ENCODE measurements at regions not wholly inside any gene's neighbourhood (a gene's known extent, or its start where the extent isn't known, plus 50 kb on each side); places are given as distances from the start of the nearest gene placed in this dataset.
"Not testable (repeated sequence)": the region's sequence is repeated elsewhere in the genome, so short reads cannot be mapped to it uniquely, and the experiment has no call there.

DNA sequence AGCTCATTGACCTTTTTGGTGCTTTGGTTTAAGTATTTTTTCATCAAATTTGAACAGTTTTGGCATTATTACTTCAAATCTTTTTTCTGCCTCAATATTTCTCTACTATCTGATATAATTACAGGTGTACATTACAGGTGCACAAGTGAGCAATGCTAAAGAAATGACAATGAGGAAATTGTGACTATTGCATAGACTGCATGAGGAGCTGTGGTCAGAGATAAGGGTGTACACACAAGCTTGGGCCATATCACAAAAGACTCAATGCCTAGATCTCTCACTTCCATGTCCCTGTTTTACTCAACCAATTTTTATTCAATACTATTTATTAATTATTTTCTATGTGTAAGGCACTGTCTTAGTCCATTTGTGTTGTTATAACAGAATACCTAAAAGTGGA lies 251.0 kb upstream of the UBASH3B start:
- DNase-seq (ENCODE audit: low read depth in 1 of 2, low spot score in 1 of 2), result no peak

DNA sequence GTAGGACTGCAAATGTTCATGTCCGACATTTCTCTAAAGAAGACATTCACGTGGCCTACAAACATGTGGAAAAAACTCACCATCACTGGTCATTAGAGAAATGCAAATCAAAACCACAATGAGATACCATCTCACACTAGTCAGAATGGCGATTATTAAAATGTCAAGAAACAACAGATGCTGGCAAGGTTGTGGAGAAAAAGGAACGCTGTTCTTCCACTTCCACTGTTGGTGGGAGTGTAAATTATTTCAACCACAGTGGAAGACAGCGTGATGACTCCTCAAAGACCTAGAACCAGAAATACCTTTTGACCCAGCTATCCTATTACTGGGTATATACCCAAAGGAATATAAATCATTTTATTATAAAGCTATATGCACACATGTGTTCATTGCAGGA lies 253.9 kb upstream of the UBASH3B start:
- DNase-seq (ENCODE audit: low read depth in 1 of 2, low spot score in 1 of 2), result not testable (repeated sequence)

DNA sequence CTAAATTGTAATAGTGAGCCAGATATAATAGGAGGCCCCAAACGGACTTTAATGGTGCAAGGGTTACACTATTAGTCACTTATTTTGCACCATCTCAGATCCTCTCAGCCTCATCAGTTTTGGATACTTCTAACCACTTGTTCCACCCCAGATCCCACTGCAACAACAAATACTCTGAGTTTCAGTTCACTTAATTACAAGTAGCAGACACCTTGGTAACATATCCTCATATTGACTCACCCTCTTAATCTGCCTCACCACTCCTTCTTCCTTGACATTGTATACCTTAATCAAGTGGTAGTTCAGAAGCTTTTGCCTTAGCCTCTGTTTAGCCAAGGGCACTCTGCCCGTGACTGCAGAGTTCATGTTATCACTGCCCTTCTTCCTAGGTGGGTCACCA lies 256.1 kb upstream of the UBASH3B start:
- DNase-seq (ENCODE audit: low read depth in 1 of 2, low spot score in 1 of 2), result no peak

DNA sequence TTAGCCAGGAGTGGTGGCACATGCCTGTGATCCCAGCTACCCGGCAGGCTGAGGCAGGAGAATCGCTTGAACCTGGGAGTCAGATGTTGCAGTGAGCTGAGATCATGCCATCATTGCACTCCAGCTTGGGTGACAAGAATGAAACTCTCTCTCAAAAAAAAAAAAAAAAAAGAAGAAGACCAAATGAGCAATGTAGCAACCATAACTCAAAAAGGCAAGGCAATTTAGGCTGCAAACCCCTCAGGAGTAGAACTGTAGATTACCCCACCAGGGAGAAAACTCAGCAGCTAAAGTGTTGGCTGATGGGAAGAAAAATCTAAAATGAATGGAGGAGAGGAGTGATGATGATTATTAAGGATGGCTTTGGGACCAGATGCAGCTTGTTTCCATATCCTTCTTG lies 256.7 kb upstream of the UBASH3B start:
- no peak for DNase-seq (ENCODE audit: low read depth in 1 of 2, low spot score in 1 of 2)

DNA sequence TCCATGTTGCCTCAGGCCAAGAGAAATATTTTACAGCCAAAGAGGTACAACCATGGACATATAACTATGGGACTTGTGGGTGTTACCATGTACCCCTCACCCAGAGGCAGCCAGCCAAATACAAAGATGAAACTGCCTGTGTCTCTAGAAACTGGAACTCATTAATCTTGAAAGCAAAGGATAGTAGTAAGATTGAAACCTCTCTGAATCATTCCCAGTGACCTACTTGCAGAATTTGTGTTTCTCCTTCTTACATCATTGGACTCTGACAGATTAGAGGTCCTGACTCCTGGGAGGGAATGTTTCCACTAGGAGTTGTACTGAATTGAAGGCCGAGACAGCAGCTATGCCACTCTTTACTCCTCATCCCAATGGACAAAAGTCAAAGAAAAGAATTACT lies 257.4 kb upstream of the UBASH3B start:
- no peak for DNase-seq (ENCODE audit: low read depth in 1 of 2, low spot score in 1 of 2)

DNA sequence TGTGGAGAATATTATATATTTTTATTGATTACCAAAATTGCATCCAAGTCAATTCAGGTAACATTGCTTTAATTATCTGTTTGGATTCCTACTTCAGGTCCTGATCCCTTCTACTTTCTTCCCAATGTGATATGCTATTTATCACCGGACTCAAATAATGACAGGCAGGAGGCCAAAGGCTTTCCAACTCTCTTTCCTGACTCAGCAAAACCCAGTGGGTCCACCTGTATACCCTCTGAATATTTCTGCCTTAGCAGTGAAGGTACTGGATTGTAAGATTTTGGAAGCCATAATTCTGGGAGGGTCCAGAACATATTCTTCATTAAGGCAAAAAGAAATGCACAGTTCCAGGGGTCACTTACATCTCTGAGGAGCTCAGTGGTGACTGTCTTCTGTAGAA lies 260.2 kb upstream of the UBASH3B start:
- no peak for DNase-seq (ENCODE audit: low read depth in 1 of 2, low spot score in 1 of 2)

DNA sequence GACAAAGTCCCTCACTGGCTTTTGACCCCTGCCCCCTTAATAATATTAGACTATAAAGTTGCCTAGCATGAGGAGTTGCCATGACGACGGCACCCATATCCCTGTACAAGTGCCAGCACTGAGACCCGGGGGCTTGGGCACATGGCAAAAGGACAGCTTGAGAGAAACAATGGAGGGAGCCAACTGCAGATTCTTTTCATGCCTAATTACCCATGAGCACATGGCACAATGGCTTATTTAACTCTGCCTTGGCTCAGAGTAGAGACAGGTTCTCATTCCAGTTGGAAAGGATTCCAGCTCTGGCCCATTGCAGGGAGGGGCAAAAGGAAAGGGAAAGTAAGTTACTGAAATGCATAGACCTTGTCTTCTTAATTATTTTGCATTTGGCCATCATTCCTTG lies 261.2 kb upstream of the UBASH3B start:
- no peak for DNase-seq (ENCODE audit: low read depth in 1 of 2, low spot score in 1 of 2)

DNA sequence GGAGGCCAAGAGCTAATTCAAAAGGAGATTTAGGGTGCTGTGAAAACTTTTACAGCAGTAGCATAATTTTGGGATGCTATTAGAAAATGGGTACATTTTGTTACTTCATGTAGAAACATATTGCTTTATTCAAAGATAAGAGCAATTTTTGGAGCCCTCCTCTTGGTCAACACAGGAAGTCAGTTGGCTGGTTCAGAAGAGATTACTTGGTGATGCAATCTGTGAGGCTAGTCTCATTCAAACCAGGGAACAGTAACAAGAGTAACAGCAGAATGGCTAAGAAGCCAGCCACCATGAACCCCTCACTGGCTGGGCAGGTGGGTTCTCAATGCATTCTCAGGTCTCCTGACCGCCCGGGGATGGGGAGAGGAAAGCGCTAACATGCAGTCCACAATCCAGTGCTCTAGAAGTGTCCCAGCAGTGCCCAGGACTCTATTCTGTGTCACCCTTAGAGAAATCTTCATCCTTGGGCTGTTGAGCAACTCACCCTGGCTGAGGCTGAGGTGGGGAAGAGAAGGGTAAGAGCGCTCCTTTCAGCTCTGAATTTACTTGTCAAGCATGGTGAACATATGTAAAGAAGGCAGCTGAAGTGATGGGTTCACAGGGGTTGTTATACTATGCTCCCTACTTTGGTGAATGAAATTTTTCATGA lies 262.2 kb upstream of the UBASH3B start:
- DNase-seq (ENCODE audit: low read depth in 1 of 2, low spot score in 1 of 2), result no peak

DNA sequence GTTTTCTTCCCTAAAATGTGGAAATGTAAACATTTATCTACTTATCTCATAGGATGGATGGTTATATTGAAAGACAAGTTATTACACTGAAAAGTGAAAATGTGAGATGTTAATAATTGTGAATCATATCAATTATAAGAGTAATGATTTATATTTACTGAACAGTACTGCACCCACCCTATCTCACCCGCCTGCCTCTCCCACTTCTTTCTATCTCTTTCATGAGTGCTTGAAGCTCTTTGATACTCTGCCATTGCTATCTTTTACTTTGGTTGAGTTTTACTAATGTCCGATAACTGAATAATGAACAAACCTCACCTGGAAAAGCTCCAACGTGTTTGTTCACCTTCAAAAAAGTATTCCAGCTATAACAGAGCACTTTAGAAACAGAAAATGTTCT lies 263.0 kb upstream of the UBASH3B start:
- no peak for DNase-seq (ENCODE audit: low read depth in 1 of 2, low spot score in 1 of 2)

DNA sequence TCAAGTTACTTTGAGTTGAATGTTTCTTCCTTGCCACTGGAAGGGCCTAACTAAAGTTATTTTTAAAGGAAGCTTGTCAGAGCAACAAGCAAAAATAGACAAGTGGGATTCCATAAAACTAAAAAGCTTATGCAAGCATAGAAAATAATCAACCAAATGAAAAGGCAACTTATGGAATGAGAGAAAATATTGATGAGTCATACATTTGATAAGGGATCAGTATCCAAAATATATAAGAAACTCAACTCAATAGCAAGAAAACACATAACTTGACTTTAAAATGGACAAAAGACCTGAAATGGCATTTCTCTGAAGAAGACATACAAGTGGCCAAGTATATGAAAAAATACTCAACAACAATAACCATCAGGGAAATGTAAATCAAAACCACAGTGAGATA lies 264.5 kb upstream of the UBASH3B start:
- DNase-seq (ENCODE audit: low read depth in 1 of 2, low spot score in 1 of 2), result no peak

DNA sequence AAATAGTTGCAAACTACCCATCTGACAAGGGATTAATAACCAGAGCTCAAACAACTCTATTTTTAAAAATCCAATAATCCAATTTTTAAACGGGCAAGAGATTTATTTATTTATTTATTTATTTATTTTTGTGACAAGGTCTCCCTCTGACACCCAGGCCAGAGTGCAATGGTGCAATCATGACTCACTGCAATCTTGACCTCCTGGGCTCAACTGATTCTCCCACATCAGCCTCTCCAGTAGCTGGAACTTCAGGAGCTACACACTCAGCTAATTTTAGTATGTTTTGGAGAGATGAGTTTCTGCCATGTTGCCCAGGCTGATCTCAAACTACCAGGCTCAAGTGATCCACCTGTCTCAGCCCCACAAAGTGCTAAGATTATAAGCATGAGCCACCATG lies 267.2 kb upstream of the BLID start:
- no peak for DNase-seq (ENCODE audit: low read depth in 1 of 2, low spot score in 1 of 2)

DNA sequence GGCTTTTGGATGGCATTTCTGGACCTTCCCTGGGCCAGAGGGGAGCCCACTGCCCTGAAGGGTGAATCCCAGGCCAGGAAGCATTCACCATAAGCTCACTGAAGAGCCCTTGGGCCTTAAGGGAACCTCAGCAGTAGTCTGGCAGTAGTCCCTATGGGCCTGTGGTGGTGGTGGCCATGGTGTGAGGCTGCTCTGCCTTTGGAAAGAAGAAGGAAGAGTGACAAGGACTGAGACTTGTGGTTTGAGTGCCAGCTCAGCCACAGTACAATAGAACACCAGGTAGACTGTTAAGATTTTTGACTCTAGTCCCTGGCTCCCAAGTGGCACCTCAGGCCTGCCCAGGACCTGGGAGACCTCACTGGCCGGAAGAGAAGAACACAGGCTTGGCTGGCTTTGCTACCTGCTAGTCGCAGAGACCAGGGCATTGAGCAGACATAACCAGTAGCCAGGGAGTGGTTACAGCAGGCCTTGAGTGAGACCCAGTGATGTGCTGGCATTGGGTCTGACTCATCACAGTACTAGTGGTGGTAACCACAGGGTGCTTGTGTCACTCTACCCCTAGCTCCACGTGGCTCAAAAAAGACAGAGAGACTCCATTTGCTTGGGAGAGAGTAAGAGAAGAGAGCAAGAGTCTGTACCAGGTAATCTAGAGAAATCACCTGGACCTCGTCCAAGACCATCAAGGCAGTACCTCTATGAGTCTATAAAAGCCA lies 259.8 kb upstream of the BLID start:
- DNase-seq (ENCODE audit: low read depth in 1 of 2, low spot score in 1 of 2), result no peak

DNA sequence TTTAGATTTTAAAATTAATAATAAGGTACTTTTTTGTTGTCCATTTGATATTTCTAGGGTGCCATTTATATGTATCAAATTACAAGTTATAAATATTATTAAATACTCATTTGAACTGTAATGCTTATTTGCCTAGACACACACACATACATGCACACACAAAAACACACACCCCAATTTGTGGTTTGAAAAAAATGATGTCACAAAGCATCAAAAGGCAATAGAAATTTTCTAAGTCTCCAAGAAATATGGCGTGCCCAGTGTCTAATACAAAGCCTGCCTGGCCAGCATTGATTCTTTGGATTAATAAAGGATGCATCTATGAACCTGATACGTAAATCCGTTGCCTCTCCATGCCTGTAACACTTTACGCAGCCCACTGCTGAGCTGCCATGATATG lies 252.8 kb upstream of the BLID start:
- no peak for DNase-seq (ENCODE audit: low read depth in 1 of 2, low spot score in 1 of 2)

DNA sequence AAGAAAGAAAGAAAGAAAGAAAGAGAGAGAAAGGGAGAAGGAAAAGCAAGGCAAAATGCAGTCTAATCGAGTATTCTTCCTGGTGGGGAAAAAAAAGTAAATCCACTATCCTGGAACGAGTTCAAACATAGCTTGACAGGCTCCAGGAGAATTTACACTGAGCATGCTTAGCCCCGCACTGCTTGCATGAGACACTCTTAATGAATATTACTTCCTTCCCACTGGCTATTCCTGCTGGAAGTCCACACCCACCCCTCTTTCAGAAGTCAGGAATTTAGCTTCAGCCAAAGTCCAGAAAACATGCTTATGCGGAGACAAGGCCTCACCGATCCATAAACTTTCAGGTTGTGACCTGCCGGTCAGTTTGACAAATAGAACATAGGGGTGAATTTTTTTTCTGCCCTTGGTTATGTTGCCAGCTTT lies 251.8 kb upstream of the BLID start:
- DNase-seq (ENCODE audit: low read depth in 1 of 2, low spot score in 1 of 2), result no peak

DNA sequence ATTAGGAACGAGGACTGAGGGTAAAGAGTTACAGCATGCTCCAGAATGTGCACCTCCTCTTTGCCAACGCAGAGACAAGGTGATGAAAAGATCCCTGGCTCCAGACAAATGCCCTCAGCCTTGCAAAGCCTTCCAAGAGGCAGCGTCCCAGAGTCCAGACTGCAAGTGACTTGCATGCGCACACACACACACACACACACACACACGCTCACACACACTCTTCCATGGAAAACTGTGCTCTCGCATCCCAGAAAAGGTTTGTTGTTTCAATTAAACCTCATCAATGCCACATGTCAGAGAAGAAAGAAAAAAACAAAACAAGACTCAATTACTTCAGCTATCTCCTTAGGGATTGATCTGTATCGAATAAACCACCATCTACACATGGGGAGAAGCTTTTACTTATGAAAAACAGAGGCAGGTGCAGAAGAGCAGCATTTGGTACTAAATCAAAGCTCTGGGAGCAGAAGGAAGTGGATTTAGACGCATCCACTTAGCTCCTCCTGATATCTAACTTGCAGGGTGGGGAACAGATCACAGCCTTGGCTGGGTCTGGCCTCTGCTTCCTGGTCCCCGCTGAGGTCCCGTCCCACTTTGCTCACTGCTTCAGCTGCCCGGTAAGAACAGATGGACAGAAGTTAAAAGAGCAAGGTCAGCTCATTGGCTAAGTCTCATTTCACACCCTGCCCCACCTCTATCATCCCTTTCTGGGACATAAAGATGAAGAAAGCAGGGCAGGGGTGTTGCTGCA lies 249.8 kb upstream of the BLID start:
- DNase-seq (ENCODE audit: low read depth in 1 of 2, low spot score in 1 of 2), result no peak

DNA sequence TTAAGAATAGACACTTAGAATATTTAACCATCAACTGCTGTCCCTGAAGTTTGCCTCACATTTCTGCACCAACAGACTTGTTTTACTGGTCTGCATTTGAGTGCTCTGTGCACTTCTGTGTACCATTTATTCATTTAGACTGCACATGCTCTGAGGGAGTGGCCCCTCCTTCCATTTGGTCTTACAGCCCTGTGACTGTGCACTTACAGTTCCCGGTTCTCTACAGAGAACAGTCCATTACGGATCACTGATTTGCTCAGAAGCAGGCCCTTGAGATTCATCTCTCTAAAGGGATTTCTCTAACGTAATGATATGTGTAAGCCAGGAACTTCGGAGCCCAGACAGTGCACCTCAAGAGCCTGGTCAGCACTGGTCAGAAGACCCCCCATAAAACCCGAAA lies 247.3 kb upstream of the BLID start:
- DNase-seq (ENCODE audit: low read depth in 1 of 2, low spot score in 1 of 2), result no peak

DNA sequence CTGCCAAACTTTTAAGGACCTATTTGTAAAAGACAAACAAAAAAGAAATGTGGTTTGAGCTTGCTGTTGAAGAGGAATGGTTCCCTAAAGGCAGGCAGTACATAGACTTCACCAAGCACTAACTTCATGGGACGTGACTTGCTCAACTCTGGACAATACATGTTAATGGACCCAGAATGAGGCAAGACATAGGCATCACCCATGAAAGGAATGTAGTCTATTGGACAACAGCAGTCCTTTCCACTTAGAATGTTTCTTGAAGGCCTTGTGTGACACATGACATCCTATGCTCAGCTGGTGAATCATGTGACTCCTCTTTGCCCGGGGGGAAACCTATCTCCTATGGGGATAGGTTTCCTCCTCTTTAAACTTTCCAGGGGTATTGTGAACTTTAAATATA lies 246.4 kb upstream of the BLID start:
- DNase-seq (ENCODE audit: low read depth in 1 of 2, low spot score in 1 of 2), result no peak

DNA sequence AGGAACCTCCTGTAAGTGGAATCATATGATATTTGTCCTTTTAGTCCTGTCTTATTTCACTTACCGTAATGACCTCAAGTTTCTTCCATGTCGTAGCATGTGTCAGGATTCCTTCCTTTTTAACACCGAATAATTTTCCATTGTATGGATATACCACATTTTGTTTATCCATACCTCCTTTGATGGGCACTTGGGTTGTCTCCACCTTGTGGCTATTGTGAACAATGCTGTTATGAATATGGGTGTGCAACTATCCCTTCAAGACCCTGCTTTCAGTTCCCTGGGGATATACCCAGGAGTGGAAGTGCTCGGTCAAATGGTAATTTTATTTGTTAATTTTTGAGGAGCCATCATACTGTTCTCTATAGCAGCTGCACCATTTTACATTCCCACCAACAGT lies 244.9 kb upstream of the BLID start:
- DNase-seq (ENCODE audit: low read depth in 1 of 2, low spot score in 1 of 2), result no peak

DNA sequence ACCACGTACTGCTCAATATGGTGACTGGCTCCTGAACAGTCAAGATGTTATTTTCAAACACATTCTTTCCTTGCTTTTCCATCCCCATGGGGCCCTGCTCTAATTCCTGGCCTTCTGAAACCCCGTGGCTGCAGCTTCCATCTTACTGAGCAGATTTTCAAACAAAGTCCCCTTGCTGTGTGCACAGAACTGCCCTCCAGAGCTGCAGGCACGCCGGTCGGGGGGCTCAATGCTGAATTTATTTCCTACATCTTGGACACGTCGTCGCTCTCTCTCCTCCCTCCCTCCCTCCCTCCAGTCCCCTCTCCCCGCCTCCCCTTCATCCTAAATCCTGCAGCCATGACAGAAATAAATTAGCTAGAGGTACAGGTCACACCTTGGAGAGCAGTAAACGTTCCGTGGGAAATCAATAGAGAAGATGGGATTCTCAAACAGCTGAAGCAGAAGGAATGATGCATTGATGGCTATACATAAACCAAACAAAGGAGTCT lies 243.1 kb upstream of the BLID start:
- no peak for DNase-seq (ENCODE audit: low read depth in 1 of 2, low spot score in 1 of 2)

DNA sequence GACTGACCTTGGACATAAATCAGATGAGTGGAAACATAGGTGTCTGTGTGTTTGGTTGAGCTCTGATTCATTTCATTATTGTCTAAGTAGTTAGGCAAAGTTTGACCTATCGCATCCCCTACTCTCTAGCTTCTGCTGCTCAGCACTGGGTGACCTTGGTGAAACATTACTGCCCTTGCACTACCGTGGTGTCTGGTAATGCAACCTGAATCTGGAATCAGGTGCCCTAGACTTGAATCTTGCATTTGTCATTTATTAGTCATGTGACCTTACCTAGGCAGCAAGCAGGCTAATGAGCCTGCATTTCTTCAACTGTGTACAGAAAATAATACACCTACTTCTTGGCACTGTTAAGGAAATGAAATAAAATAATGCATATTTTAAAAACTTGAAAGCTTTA lies 242.3 kb upstream of the BLID start:
- no peak for DNase-seq (ENCODE audit: low read depth in 1 of 2, low spot score in 1 of 2)

DNA sequence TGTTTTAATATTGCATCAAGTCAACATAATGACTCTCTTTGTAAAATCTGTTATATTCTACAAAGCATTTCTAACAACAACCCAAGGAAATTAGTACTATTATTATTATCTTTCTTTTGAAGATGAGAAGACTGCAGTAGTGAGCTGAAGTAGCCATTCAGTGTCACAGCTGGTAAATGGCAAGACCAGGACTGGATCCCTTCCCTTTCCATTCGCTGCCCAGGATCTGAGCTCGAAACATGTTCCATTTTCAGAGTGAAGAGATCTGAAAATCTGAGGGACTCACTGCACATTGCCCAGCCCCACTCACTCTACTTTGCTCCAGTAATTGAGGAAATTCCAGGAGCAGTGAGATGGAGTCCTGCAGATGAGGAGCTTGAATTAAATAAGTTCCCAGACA lies 240.0 kb upstream of the BLID start:
- no peak for DNase-seq (ENCODE audit: low read depth in 1 of 2, low spot score in 1 of 2)

DNA sequence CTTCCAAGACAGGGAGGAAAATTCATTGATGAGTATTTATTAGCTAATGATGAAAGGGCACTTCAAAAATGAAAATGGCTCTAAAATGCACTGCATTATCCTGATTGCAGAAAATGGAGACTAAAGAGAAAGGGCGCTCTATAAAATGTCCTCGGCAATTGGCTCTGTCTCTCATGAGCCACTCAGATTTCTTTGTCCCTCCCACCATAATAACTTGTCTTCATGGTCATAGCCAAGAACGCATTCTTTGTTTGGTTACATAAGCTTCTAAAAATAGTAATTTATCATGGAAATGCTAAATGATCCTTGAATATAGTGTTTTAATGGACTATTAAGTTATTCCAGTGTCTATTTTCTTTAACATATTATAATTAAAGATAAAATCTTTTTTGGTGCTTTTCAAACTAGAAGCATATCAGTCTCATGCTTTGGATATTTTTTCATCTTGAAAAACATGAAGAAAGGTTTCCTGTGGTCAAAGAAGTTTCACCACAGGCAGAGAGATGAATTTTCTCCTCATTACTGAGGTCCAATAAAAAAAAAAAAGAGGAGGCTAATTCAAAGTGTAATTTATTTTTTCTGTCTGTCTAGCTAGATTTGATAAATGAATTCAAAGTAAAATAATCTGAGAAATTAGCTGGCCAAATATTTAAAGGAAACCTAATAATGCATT lies 238.1 kb upstream of the BLID start:
- no peak for DNase-seq (ENCODE audit: low read depth in 1 of 2, low spot score in 1 of 2)

Measured in activated CD4-positive, alpha-beta T cell treated with anti-CD3 and anti-CD28 coated beads, Interleukin-2, amount 50 U/mL, for 24 hours (primary cell).